B cell (primary cell): ENCODE measurements at regions not wholly inside any gene's neighbourhood (a gene's known extent, or its start where the extent isn't known, plus 50 kb on each side); places are given as distances from the start of the nearest gene placed in this dataset.

Experiments
- ATAC-seq: fragments of 200-7000 bp; cut with Tn5 transposase; one replicate; pipeline ENCODE4 v1.10.0; 2021; ENCODE audit warnings: low read depth, mild to moderate bottlenecking, moderate number of reproducible peaks, moderate library complexity
- CTCF ChIA-PET: fragments of 350-600 bp; sonication (Branson Sonifier 250); formaldehyde crosslinking; loops from one replicate; lab custom pipeline; 2021; ENCODE audit warnings: antibody characterized with exemption, inconsistent platforms; lab: Charles Lee
- POLR2A ChIA-PET: fragments of 350-600 bp; sonication (Branson Sonifier 250); formaldehyde crosslinking; loops from one replicate; lab custom pipeline; 2021; ENCODE audit warnings: antibody characterized with exemption; lab: Charles Lee
- DNase-seq: peaks from one replicate; pipeline ENCODE4 v3.0.0; 2013
- H2AFZ ChIP-seq: 2 replicates; pipeline ENCODE4 v1.6.1; 2012; ENCODE audit warnings: mild to moderate bottlenecking, low read depth, low read length; ENCODE audit not compliant: insufficient read depth, poor library complexity, severe bottlenecking
- H3K27ac ChIP-seq, 2 donors: 1 replicate in 1 of 2; 2 replicates in 1 of 2; pipeline ENCODE4 v1.5.1; 2012 to 2013; ENCODE audit warnings: low read length in 2 of 2, mild to moderate bottlenecking in 2 of 2, moderate library complexity in 1 of 2
- H3K27me3 ChIP-seq, 4 experiments: fragments of 200-600 bp in 1 of 4; sonication (generic) in 1 of 4; replicated peaks in 1 of 4; 1 replicate in 2 of 4; 2 replicates in 2 of 4; pipeline versions ENCODE4 v1.6.1 to v1.7.0; 2013 to 2016; ENCODE audit warnings: low read length in 3 of 4, mild to moderate bottlenecking in 2 of 4, mixed read lengths in 1 of 4, moderate library complexity in 1 of 4; ENCODE audit not compliant: insufficient read depth in 4 of 4, control insufficient read depth in 3 of 4; ENCODE audit errors: control extremely low read depth in 1 of 4
- H3K36me3 ChIP-seq, 2 experiments: replicated peaks in 1 of 2; 1 replicate in 1 of 2; 2 replicates in 1 of 2; pipeline versions ENCODE4 v1.6.1 to v1.7.1; 2013; ENCODE audit warnings: low read length in 1 of 2; ENCODE audit not compliant: insufficient read depth in 2 of 2, control insufficient read depth in 1 of 2; ENCODE audit errors: control extremely low read depth in 1 of 2, extremely low read depth in 1 of 2
- H3K4me1 ChIP-seq, 2 donors: fragments of 200-600 bp in 1 of 2; sonication (generic) in 1 of 2; 1 replicate in 1 of 2; 2 replicates in 1 of 2; pipeline versions ENCODE4 v1.5.1 to v1.6.1; 2013 to 2017; ENCODE audit warnings: low read length in 2 of 2; ENCODE audit not compliant: control insufficient read depth in 2 of 2, insufficient read depth in 2 of 2
- H3K4me2 ChIP-seq: replicated peaks from 2 replicates; pipeline ENCODE3; 2012; ENCODE audit warnings: mild to moderate bottlenecking, low read depth, low read length; ENCODE audit not compliant: poor library complexity, severe bottlenecking
- H3K4me3 ChIP-seq, 5 experiments: fragments of 200-600 bp in 1 of 5; sonication (generic) in 1 of 5; 1 replicate in 3 of 5; 2 replicates in 2 of 5; pipeline versions ENCODE4 v1.5.1 to v1.7.0; 2011 to 2016; ENCODE audit warnings: low read length in 4 of 5, mild to moderate bottlenecking in 4 of 5, low read depth in 2 of 5, control low read depth in 1 of 5, moderate library complexity in 1 of 5; ENCODE audit not compliant: insufficient read depth in 1 of 5; ENCODE audit errors: control extremely low read depth in 1 of 5, extremely low read depth in 1 of 5
- H3K79me2 ChIP-seq: fragments of 200-600 bp; sonication (generic); one replicate; pipeline ENCODE4 v1.6.0; 2016; ENCODE audit warnings: low read length; ENCODE audit not compliant: control insufficient read depth, insufficient read depth
- H3K9ac ChIP-seq: fragments of 200-600 bp; sonication (generic); 2 replicates; pipeline ENCODE4 v1.6.1; 2017; ENCODE audit warnings: mild to moderate bottlenecking, low read length, moderate library complexity
- H3K9me3 ChIP-seq, 3 donors: one replicate each; pipeline versions ENCODE4 v1.6.1 to v1.7.1; 2013; ENCODE audit warnings: low read length in 2 of 3; ENCODE audit not compliant: control insufficient read depth in 2 of 3, insufficient read depth in 1 of 3; ENCODE audit errors: control extremely low read depth in 1 of 3
- H4K20me1 ChIP-seq: 2 replicates; pipeline ENCODE4 v1.6.0; 2012; ENCODE audit warnings: mild to moderate bottlenecking, low read length; ENCODE audit not compliant: insufficient read depth, control insufficient read depth, poor library complexity, severe bottlenecking
- H3K27ac Mint-ChIP-seq: one replicate; pipeline ENCODE4 v1.8.0; 2021; ENCODE audit warnings: mixed read lengths
- H3K27me3 Mint-ChIP-seq: one replicate; pipeline ENCODE4 v1.8.0; 2021; ENCODE audit warnings: mixed read lengths
- H3K4me1 Mint-ChIP-seq: one replicate; pipeline ENCODE4 v1.8.0; 2021; ENCODE audit warnings: mixed read lengths
- H3K4me3 Mint-ChIP-seq: one replicate; pipeline ENCODE4 v1.8.0; 2021; ENCODE audit warnings: mixed read lengths
- H3K9me3 Mint-ChIP-seq: one replicate; pipeline ENCODE4 v1.8.0; 2022; ENCODE audit warnings: mixed read lengths; ENCODE audit not compliant: insufficient read depth
- CTCF ChIP-seq: fragments of 200-600 bp; IDR thresholded peaks from one replicate; pipeline ENCODE4 v1.8.0; 2022; ENCODE audit warnings: antibody characterized with exemption, mild to moderate bottlenecking
- EZH2 ChIP-seq: IDR thresholded peaks from 2 replicates; pipeline ENCODE4 v1.6.1; 2012; ENCODE audit warnings: borderline replicate concordance, low read depth, mild to moderate bottlenecking, moderate library complexity, low read length; ENCODE audit not compliant: insufficient read depth, poor library complexity, severe bottlenecking
- WGBS: methylation state at CpG from one replicate; pipeline ENCODE4 v1.1.5; 2013; ENCODE audit warnings: missing lambda C conversion rate; ENCODE audit not compliant: insufficient coverage; 5-methylcytosine and 5-hydroxymethylcytosine counted together
- intact Hi-C: fragments of 100-400 bp; cut with micrococcal nuclease; formaldehyde crosslinking; loops from one replicate; pipeline ENCODE4 v1.10.0; 2022

GRCh38 chr11:87743007-87743406, 432.2 kb downstream of the RAB38 start:
- intact Hi-C loops: no loop called here
- Histone ChIP-seq H4K20me1 (no peaks in the 10 kb centered on the region), H3K79me2 (no peaks in the 10 kb centered on the region), H3K27me3 (no peaks in the 10 kb centered on the region), H3K4me2 (no peak overlapping the region), H2AFZ (no peak overlapping the region), H3K27ac (no peak overlapping the region), H3K4me1 (no peaks in the 10 kb centered on the region), H3K9me3 (no peaks in the 10 kb centered on the region), H3K4me3 (no peak overlapping the region), H3K36me3 (no peaks in the 10 kb centered on the region), H3K9ac (no peak overlapping the region)
- Mint-ChIP-seq H3K4me1 (no peaks in the 10 kb centered on the region), H3K27ac (no peak overlapping the region), H3K9me3 (no peaks in the 10 kb centered on the region), H3K27me3 (no peaks in the 10 kb centered on the region), H3K4me3 (no peak overlapping the region)
- ChIA-PET CTCF (no interaction called here), POLR2A (no interaction called here)
- no peak for TF ChIP-seq EZH2
- TF ChIP-seq CTCF: no peak
- ATAC-seq: no peak
- no peak for DNase-seq
- 78% methylated on average over 2 of the region's 2 CpGs for WGBS

GRCh38 chr11:87740968-87741367, 434.3 kb downstream of the RAB38 start:
- 100% methylated on average over 2 of the region's 3 CpGs for WGBS
- no peak for ATAC-seq
- POLR2A ChIA-PET: no interaction called here
- H3K9me3 Mint-ChIP-seq: no peaks in the 10 kb centered on the region
- H3K4me3 Mint-ChIP-seq: no peak overlapping the region
- CTCF ChIA-PET: no interaction called here
- Histone ChIP-seq H3K27me3 (no peaks in the 10 kb centered on the region), H4K20me1 (no peaks in the 10 kb centered on the region), H3K4me3 (no peak overlapping the region), H2AFZ (no peak overlapping the region), H3K79me2 (no peaks in the 10 kb centered on the region), H3K27ac (no peak overlapping the region), H3K36me3 (no peaks in the 10 kb centered on the region), H3K9ac (no peak overlapping the region), H3K9me3 (no peaks in the 10 kb centered on the region), H3K4me1 (no peaks in the 10 kb centered on the region), H3K4me2 (no peak overlapping the region)
- no peaks in the 10 kb centered on the region for H3K27me3 Mint-ChIP-seq
- no peaks in the 10 kb centered on the region for H3K4me1 Mint-ChIP-seq
- no peak for DNase-seq
- no peak for TF ChIP-seq EZH2
- TF ChIP-seq CTCF: no peak
- no peak overlapping the region for H3K27ac Mint-ChIP-seq
- intact Hi-C loops: no loop called here
